ENCODE measurements at regions not wholly inside any gene's neighbourhood (a gene's known extent, or its start where the extent isn't known, plus 50 kb on each side); places are given as distances from the start of the nearest gene placed in this dataset.

DNA sequence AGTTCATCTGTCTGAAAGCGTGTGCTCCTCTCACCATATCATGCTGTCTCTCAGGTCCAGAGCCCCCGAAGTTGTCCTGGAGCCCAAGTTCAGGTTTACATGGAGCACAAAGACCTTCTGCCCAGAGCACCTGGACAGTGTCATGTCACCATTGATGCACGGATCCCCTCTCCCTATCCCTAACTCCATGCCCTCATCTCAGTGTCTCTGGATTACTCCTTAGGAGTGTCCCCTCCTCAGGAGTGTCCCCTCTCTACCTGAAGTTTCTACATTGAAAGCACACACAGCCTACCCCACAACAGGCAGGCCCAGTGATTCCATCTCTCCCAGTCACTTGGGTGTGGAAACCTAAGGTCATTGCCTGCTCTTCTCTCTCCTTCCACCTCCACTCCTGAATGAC is 144.1 kb upstream of the NCKAP5 start:
- TF ChIP-seq, protein P1, sequence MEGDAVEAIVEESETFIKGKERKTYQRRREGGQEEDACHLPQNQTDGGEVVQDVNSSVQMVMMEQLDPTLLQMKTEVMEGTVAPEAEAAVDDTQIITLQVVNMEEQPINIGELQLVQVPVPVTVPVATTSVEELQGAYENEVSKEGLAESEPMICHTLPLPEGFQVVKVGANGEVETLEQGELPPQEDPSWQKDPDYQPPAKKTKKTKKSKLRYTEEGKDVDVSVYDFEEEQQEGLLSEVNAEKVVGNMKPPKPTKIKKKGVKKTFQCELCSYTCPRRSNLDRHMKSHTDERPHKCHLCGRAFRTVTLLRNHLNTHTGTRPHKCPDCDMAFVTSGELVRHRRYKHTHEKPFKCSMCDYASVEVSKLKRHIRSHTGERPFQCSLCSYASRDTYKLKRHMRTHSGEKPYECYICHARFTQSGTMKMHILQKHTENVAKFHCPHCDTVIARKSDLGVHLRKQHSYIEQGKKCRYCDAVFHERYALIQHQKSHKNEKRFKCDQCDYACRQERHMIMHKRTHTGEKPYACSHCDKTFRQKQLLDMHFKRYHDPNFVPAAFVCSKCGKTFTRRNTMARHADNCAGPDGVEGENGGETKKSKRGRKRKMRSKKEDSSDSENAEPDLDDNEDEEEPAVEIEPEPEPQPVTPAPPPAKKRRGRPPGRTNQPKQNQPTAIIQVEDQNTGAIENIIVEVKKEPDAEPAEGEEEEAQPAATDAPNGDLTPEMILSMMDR (conservative IDR thresholded peaks at IDR 0.05; ENCODE audit: low read depth, low read length): no peak
- no peak for TF ChIP-seq EZH2 (IDR thresholded peaks at IDR 0.05; ENCODE audit: borderline replicate concordance, low read depth, low read length, poor library complexity, severe bottlenecking)
- CTCF ChIA-PET: no interaction called here
- POLR2A ChIA-PET (ENCODE audit: low non-redundant PET): no interaction called here
- no peaks in the 10 kb centered on the region for H3K36me3 ChIP-seq (ENCODE audit: insufficient read depth, low read length, poor library complexity, severe bottlenecking)
- H3K9me3 ChIP-seq (ENCODE audit: low read depth, low read length, poor library complexity, severe bottlenecking): peaks cover 6% of the 10 kb centered on the region
- H3K4me3 ChIP-seq (ENCODE audit: low read depth, low read length, poor library complexity, severe bottlenecking): no peak overlapping the region
- no peaks in the 10 kb centered on the region for H3K4me1 ChIP-seq (ENCODE audit: insufficient read depth, low read length, poor library complexity, severe bottlenecking)
- no peak overlapping the region for H3K27ac ChIP-seq (ENCODE audit: low read depth, low read length, poor library complexity, severe bottlenecking)
- intact Hi-C loops (cut with micrococcal nuclease; ENCODE audit: unreplicated experiment): no loop called here
- DNase-seq (ENCODE audit: low spot score): no peak
- no TSS peak for BruUV-seq (replicated peaks)
- H3K27me3 ChIP-seq (replicated peaks; ENCODE audit: insufficient read depth, low read depth, low read length, poor library complexity): no peaks in the 10 kb centered on the region

DNA sequence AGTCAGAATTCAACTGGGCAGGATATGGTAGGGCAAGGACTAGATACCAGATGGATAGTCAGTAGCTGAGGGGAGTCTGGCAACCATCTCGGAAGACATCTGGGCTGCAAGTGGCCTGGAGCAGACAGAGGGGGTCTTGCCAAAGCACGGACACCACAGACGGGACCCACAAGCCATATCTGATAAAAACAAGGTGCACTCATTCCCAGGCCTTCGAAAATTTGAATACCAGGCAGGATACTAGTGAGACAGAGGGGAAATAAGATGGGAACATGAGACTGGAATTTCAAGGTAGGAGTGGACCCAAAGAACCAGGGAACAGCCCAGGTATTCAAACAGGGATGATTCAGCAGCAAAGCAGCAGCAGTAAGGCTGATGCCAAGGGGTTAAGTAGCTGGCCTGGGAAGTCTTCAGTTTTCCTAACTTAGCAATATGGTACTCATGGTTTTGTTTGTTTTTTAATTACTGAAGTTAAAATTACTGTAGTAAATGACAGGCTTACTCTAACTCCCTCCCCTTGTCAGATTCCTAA is 144.9 kb upstream of the NCKAP5 start:
- no peak for DNase-seq (ENCODE audit: low spot score)
- Histone ChIP-seq H3K36me3 (ENCODE audit: insufficient read depth, low read length, poor library complexity, severe bottlenecking) (no peaks in the 10 kb centered on the region), H3K9me3 (ENCODE audit: low read depth, low read length, poor library complexity, severe bottlenecking) (peaks cover 6% of the 10 kb centered on the region), H3K27me3 (replicated peaks; ENCODE audit: insufficient read depth, low read depth, low read length, poor library complexity) (no peaks in the 10 kb centered on the region), H3K27ac (ENCODE audit: low read depth, low read length, poor library complexity, severe bottlenecking) (no peak overlapping the region), H3K4me3 (ENCODE audit: low read depth, low read length, poor library complexity, severe bottlenecking) (no peak overlapping the region), H3K4me1 (ENCODE audit: insufficient read depth, low read length, poor library complexity, severe bottlenecking) (no peaks in the 10 kb centered on the region)
- TF ChIP-seq, protein P1 (conservative IDR thresholded peaks at IDR 0.05; ENCODE audit: low read depth, low read length): no peak
- no peak for TF ChIP-seq EZH2 (IDR thresholded peaks at IDR 0.05; ENCODE audit: borderline replicate concordance, low read depth, low read length, poor library complexity, severe bottlenecking)
- intact Hi-C loops (cut with micrococcal nuclease; ENCODE audit: unreplicated experiment): no loop called here
- ChIA-PET POLR2A (ENCODE audit: low non-redundant PET) (no interaction called here), CTCF (no interaction called here)
- no TSS peak for BruUV-seq (replicated peaks)

DNA sequence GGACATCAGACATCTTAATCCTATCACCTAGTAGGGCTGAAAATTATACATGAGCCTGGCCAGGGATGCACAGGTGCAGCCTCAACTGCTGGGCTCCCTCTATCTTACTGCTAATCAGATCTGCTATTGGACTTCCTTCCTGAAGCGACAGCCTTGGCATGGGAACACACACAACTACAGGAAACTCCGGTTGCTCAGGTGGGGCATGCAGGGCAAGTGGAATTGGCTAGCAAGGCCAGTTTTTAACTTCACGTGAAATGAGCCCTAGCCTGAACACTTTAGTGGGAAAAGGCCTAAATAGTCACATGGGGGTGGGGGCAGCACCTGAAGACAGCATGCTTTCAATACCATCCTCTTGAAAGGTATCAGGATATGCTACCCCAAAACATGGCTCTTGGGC is 147.9 kb upstream of the NCKAP5 start:
- H3K4me3 ChIP-seq (ENCODE audit: low read depth, low read length, poor library complexity, severe bottlenecking): no peak overlapping the region
- intact Hi-C loops (cut with micrococcal nuclease; ENCODE audit: unreplicated experiment): no loop called here
- TF ChIP-seq, protein P1 (conservative IDR thresholded peaks at IDR 0.05; ENCODE audit: low read depth, low read length): no peak
- no peak for TF ChIP-seq EZH2 (IDR thresholded peaks at IDR 0.05; ENCODE audit: borderline replicate concordance, low read depth, low read length, poor library complexity, severe bottlenecking)
- H3K27me3 ChIP-seq (replicated peaks; ENCODE audit: insufficient read depth, low read depth, low read length, poor library complexity): no peaks in the 10 kb centered on the region
- no peaks in the 10 kb centered on the region for H3K4me1 ChIP-seq (ENCODE audit: insufficient read depth, low read length, poor library complexity, severe bottlenecking)
- no peak overlapping the region for H3K27ac ChIP-seq (ENCODE audit: low read depth, low read length, poor library complexity, severe bottlenecking)
- H3K9me3 ChIP-seq (ENCODE audit: low read depth, low read length, poor library complexity, severe bottlenecking): no peaks in the 10 kb centered on the region
- ChIA-PET POLR2A (ENCODE audit: low non-redundant PET) (no interaction called here), CTCF (no interaction called here)
- DNase-seq (ENCODE audit: low spot score): no peak
- BruUV-seq (replicated peaks): no TSS peak
- H3K36me3 ChIP-seq (ENCODE audit: insufficient read depth, low read length, poor library complexity, severe bottlenecking): no peaks in the 10 kb centered on the region

Data from A673 (cell line).